ENCODE measurements at regions not wholly inside any gene's neighbourhood (a gene's known extent, or its start where the extent isn't known, plus 50 kb on each side); places are given as distances from the start of the nearest gene placed in this dataset.

DNA sequence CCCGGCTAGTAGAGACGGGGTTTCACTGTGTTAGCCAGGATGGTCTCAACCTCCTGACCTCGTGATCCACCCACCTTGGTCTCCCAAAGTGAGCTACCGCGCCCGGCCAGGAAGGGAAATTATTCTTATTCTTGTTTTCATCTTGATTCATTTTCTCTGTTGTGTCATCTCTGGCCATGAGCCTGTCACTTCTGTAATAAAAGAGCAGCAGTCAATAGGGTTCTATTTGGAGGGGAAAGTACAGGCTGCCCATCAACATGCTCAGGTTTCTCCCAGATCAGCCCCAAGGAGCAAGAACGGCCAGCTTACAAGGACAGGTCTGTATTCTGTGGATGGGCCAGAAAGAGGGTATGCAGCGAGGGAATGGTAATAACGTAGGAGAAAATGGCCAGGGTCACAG lies 345.0 kb downstream of the PREX1 start:
- TF ChIP-seq POLR2A (IDR thresholded peaks at IDR 0.05) = no peak
- TF ChIP-seq, protein P1, sequence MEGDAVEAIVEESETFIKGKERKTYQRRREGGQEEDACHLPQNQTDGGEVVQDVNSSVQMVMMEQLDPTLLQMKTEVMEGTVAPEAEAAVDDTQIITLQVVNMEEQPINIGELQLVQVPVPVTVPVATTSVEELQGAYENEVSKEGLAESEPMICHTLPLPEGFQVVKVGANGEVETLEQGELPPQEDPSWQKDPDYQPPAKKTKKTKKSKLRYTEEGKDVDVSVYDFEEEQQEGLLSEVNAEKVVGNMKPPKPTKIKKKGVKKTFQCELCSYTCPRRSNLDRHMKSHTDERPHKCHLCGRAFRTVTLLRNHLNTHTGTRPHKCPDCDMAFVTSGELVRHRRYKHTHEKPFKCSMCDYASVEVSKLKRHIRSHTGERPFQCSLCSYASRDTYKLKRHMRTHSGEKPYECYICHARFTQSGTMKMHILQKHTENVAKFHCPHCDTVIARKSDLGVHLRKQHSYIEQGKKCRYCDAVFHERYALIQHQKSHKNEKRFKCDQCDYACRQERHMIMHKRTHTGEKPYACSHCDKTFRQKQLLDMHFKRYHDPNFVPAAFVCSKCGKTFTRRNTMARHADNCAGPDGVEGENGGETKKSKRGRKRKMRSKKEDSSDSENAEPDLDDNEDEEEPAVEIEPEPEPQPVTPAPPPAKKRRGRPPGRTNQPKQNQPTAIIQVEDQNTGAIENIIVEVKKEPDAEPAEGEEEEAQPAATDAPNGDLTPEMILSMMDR (IDR thresholded peaks at IDR 0.05) = no peak
- Histone ChIP-seq H3K36me3 (no peaks in the 10 kb centered on the region), H3K4me3 (no peak overlapping the region), H3K27me3 (no peaks in the 10 kb centered on the region), H3K4me1 (no peaks in the 10 kb centered on the region), H3K27ac (no peak overlapping the region), H3K9me3 (no peaks in the 10 kb centered on the region)
- DNase-seq (no peak), ATAC-seq (no peak)
- 59% methylated on average over 6 of the region's 9 CpGs for WGBS (ENCODE audit: insufficient coverage, low coverage, low lambda C conversion rate, missing lambda C conversion rate)
- intact Hi-C loops (cut with DNase I) = no loop called here

DNA sequence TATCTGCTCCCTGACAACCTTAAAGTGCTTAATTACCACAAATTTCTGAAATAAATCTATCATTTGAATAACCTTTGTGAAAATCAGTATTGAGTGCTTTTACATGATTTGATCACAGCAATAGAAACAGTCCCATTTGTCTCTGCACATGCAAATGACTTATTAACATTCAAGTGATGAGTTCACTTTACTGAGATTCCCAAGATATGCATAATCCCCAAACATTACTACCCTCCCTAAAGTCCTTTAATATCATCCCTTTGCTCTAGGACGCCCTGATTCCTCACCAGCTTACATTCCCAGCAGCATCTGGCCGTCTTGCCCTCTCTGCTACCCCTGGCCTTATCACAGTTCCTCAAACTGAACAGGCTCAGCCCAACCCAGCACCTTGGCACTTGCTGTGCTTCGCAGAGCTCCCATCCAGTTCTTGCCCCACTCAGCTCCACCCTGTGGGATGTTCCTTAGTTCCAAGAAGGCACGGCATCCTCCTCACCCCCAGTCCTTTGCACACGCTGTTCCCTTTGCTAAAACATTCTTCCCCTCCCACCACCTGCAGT lies 347.5 kb downstream of the PREX1 start:
- H3K4me3 ChIP-seq = no peak overlapping the region
- WGBS (ENCODE audit: insufficient coverage, low coverage, low lambda C conversion rate, missing lambda C conversion rate) = 42% methylated on average over 5 of the region's 5 CpGs
- no peaks in the 10 kb centered on the region for H3K36me3 ChIP-seq
- no peak for TF ChIP-seq POLR2A (IDR thresholded peaks at IDR 0.05)
- TF ChIP-seq, protein P1 (IDR thresholded peaks at IDR 0.05) = no peak
- no peaks in the 10 kb centered on the region for H3K9me3 ChIP-seq
- H3K27ac ChIP-seq = no peak overlapping the region
- no peaks in the 10 kb centered on the region for H3K27me3 ChIP-seq
- intact Hi-C loops (cut with DNase I) = no loop called here
- DNase-seq (no peak), ATAC-seq (no peak)
- H3K4me1 ChIP-seq = no peaks in the 10 kb centered on the region

DNA sequence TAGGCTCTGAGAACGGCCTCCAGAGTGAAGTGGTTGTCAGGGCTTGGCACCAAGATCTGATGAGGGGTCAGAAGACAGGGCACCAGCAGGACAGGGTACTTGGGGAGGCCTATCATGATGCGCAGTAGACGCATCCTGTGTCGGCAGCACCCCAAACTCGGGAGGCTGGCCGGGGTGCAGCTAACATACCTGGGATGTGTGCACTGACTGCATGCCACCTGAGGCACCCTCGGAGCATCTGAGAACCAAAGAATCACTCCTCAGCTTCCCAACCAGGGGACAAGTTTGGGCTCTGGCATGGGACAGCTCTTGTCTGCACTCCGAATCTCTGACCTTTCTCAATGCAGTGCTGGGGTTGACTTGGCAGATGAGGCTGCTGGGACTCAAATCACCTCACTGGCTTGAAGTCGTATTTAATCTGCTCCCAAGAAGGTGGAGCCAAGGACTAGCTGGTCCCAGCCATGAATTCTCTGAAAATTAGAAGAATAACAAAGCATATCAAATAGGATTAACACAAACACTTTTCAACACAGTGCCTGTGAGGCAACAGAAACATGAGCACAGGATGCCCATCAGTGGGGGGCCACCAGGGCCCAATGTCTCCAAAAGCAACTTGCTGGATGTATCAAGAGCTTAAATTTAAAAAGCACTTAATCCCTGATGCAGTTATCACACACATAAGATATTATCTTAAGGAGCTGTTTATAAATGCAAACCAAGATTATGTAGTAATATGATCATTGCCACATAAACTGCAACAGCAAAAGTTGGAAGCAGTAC lies 348.8 kb downstream of the PREX1 start:
- TF ChIP-seq, protein P1 (IDR thresholded peaks at IDR 0.05) = no peak
- no peak for TF ChIP-seq POLR2A (IDR thresholded peaks at IDR 0.05)
- Histone ChIP-seq H3K4me3 (no peak overlapping the region), H3K9me3 (no peaks in the 10 kb centered on the region), H3K27me3 (no peaks in the 10 kb centered on the region), H3K27ac (no peak overlapping the region), H3K4me1 (no peaks in the 10 kb centered on the region), H3K36me3 (no peaks in the 10 kb centered on the region)
- ATAC-seq (no peak), DNase-seq (no peak)
- intact Hi-C loops (cut with DNase I) = no loop called here
- 38% methylated on average over 2 of the region's 9 CpGs for WGBS (ENCODE audit: insufficient coverage, low coverage, low lambda C conversion rate, missing lambda C conversion rate)

DNA sequence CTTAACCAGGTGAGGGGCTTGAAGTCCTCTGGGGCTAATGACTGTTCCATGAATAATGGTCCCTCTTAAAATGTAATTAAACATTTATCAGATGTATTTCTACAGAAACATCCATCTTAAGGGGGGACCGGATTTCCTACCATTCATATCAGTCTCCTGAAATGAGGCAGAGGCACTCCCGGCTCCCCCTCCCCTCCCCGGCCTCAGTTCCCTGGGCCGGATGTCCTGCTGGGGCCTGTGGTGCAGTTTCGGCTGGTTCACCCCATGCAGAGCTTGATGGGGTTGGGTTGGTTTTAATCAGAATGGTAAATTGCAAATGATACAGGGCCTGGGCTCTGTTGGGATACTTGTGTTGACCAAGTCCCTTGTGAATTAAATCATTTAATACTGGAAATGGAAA lies 349.4 kb downstream of the PREX1 start:
- Histone ChIP-seq H3K9me3 (no peaks in the 10 kb centered on the region), H3K4me1 (no peaks in the 10 kb centered on the region), H3K27me3 (no peaks in the 10 kb centered on the region), H3K27ac (no peak overlapping the region), H3K36me3 (no peaks in the 10 kb centered on the region), H3K4me3 (no peak overlapping the region)
- intact Hi-C loops (cut with DNase I) = no loop called here
- WGBS (ENCODE audit: insufficient coverage, low coverage, low lambda C conversion rate, missing lambda C conversion rate) = no CpG with 5 or more reads among the region's 5 CpGs
- ATAC-seq (no peak), DNase-seq (no peak)
- TF ChIP-seq, protein P1 (IDR thresholded peaks at IDR 0.05) = no peak
- no peak for TF ChIP-seq POLR2A (IDR thresholded peaks at IDR 0.05)

Measured in right lobe of liver (tissue), 6 donors.